Naive thymus-derived CD4-positive, alpha-beta T cell (primary cell): ENCODE measurements at regions not wholly inside any gene's neighbourhood (a gene's known extent, or its start where the extent isn't known, plus 50 kb on each side); places are given as distances from the start of the nearest gene placed in this dataset.

ENCODE experiments used
- ATAC-seq: fragments of 150-1000 bp; cut with Tn5 transposase; 2 replicates; pipeline ENCODE4 v1.10.0; 2021; ENCODE audit warnings: mild to moderate bottlenecking, moderate library complexity
- CTCF ChIA-PET: fragments of 350-600 bp; sonication (Branson Sonifier 250); formaldehyde crosslinking; loops from one replicate; lab custom pipeline; 2021; ENCODE audit warnings: antibody characterized with exemption; lab: Charles Lee
- POLR2A ChIA-PET: fragments of 350-600 bp; sonication (Branson Sonifier 250); formaldehyde crosslinking; loops from one replicate; lab custom pipeline; 2021; ENCODE audit warnings: antibody characterized with exemption, inconsistent platforms; lab: Charles Lee
- DNase-seq, 9 donors: peaks; one replicate each; pipeline versions ENCODE4 v3.0.0 to v3.0.0-alpha.2; 2020 to 2022; ENCODE audit warnings: mixed read lengths in 1 of 9
- H3K27ac ChIP-seq: one replicate; pipeline ENCODE4 v1.7.0; 2013; ENCODE audit warnings: mild to moderate bottlenecking, low read depth, low read length, moderate library complexity
- H3K27me3 ChIP-seq, 2 donors: one replicate each; pipeline ENCODE4 v1.7.0; 2013; ENCODE audit warnings: low read length in 2 of 2, mild to moderate bottlenecking in 2 of 2, moderate library complexity in 2 of 2; ENCODE audit not compliant: control insufficient read depth in 2 of 2, insufficient read depth in 2 of 2
- H3K36me3 ChIP-seq, 3 experiments: 1 replicate in 2 of 3; 2 replicates in 1 of 3; pipeline ENCODE4 v1.7.0; 2013; ENCODE audit warnings: low read length in 3 of 3, mild to moderate bottlenecking in 3 of 3, moderate library complexity in 1 of 3; ENCODE audit not compliant: insufficient read depth in 3 of 3, control insufficient read depth in 2 of 3
- H3K4me1 ChIP-seq, 2 donors: one replicate each; pipeline ENCODE4 v1.7.0; 2013; ENCODE audit warnings: low read length in 2 of 2, mild to moderate bottlenecking in 2 of 2, moderate library complexity in 1 of 2; ENCODE audit not compliant: control insufficient read depth in 2 of 2, insufficient read depth in 2 of 2
- H3K4me3 ChIP-seq: 2 replicates; pipeline ENCODE4 v1.7.0; 2013; ENCODE audit warnings: mild to moderate bottlenecking, low read length
- H3K9me3 ChIP-seq, 3 experiments: 1 replicate in 2 of 3; 2 replicates in 1 of 3; pipeline ENCODE4 v1.7.0; 2013; ENCODE audit warnings: low read length in 3 of 3; ENCODE audit not compliant: control insufficient read depth in 2 of 3
- H3K27ac Mint-ChIP-seq, 9 donors: one replicate each; pipeline ENCODE4 v1.8.0; 2020 to 2022; ENCODE audit warnings: mixed read lengths in 9 of 9, mild to moderate bottlenecking in 8 of 9, moderate library complexity in 5 of 9, inconsistent platforms in 2 of 9
- H3K27me3 Mint-ChIP-seq, 5 donors: one replicate each; pipeline ENCODE4 v1.8.0; 2021 to 2022; ENCODE audit warnings: mixed read lengths in 5 of 5, mild to moderate bottlenecking in 1 of 5
- H3K36me3 Mint-ChIP-seq, 5 donors: one replicate each; pipeline ENCODE4 v1.8.0; 2020 to 2022; ENCODE audit warnings: mixed read lengths in 5 of 5, mild to moderate bottlenecking in 3 of 5, inconsistent platforms in 1 of 5
- H3K4me1 Mint-ChIP-seq, 7 donors: one replicate each; pipeline ENCODE4 v1.8.0; 2020 to 2022; ENCODE audit warnings: mixed read lengths in 7 of 7, mild to moderate bottlenecking in 3 of 7, inconsistent platforms in 1 of 7
- H3K4me3 Mint-ChIP-seq, 10 donors: one replicate each; pipeline ENCODE4 v1.8.0; 2020 to 2022; ENCODE audit warnings: mild to moderate bottlenecking in 10 of 10, mixed read lengths in 10 of 10, moderate library complexity in 6 of 10, inconsistent platforms in 2 of 10
- H3K9me3 Mint-ChIP-seq, 11 donors: one replicate each; pipeline ENCODE4 v1.8.0; 2020 to 2022; ENCODE audit warnings: mixed read lengths in 11 of 11, mild to moderate bottlenecking in 4 of 11, inconsistent platforms in 1 of 11, moderate library complexity in 1 of 11
- intact Hi-C, 2 donors: fragments of 100-400 bp; cut with micrococcal nuclease; formaldehyde crosslinking; loops; one replicate each; pipeline ENCODE4 v1.15.1; 2023

GRCh38 chr9:129237164-129237611, 59.1 kb upstream of the IER5L start:
- peak in 8 of 9 donors; percentile 12 to 61 (median 38) for DNase-seq
- Mint-ChIP-seq H3K4me3 (peak overlapping the region; percentile 87 to 97 (median 92)), H3K4me1 (peaks cover 38 to 77% (median 71%) of the 10 kb centered on the region in 7 donors), H3K9me3 (peaks cover 0 to 12% (median 7%) of the 10 kb centered on the region in 11 donors), H3K27ac (peak overlapping the region; percentile 85 to 98 (median 95)), H3K36me3 (peaks cover 0 to 11% (median 8%) of the 10 kb centered on the region in 5 donors), H3K27me3 (no peaks in the 10 kb centered on the region)
- Histone ChIP-seq H3K27ac (peak overlapping the region; percentile 77), H3K4me3 (peak overlapping the region; percentile 66), H3K4me1 (peaks cover 35 to 36% of the 10 kb centered on the region in 2 donors), H3K9me3 (peaks cover 0 to 7% (median 7%) of the 10 kb centered on the region in 3 experiments), H3K27me3 (no peaks in the 10 kb centered on the region), H3K36me3 (no peaks in the 10 kb centered on the region)
- POLR2A ChIA-PET: interaction anchor here (0.8 to 7.3 kb wide), 15 partner anchors 10 to 146 kb away, joined by 3 to 119 read pairs (median 6); partner anchors contain the start of gene IER5L
- CTCF ChIA-PET: interaction anchor here (0.9 to 2.1 kb wide), 4 partner anchors 10 to 63 kb away, joined by 3 to 4 read pairs (median 4); no protein-coding TSS in a partner anchor
- ATAC-seq: peak; percentile 45
- intact Hi-C loops: loop anchor here (1.0 to 5.0 kb wide), 4 partner anchors 21 to 62 kb away; no protein-coding TSS in a partner anchor

- Histone ChIP-seq H3K4me3 (peak overlapping the region; percentile 66), H3K36me3 (no peaks in the 10 kb centered on the region), H3K27ac (peak overlapping the region; percentile 77), H3K9me3 (peaks cover 0 to 7% (median 7%) of the 10 kb centered on the region in 3 experiments), H3K4me1 (peaks cover 35 to 36% of the 10 kb centered on the region in 2 donors), H3K27me3 (no peaks in the 10 kb centered on the region)
- Mint-ChIP-seq H3K36me3 (peaks cover 0 to 11% (median 8%) of the 10 kb centered on the region in 5 donors), H3K27me3 (no peaks in the 10 kb centered on the region), H3K27ac (peak overlapping the region; percentile 85 to 98 (median 95)), H3K4me1 (peaks cover 38 to 77% (median 68%) of the 10 kb centered on the region in 7 donors), H3K4me3 (peak overlapping the region; percentile 87 to 97 (median 92)), H3K9me3 (peaks cover 0 to 12% (median 7%) of the 10 kb centered on the region in 11 donors)
- CTCF ChIA-PET: interaction anchor here (0.9 to 1.5 kb wide), 4 partner anchors 9 to 94 kb away, joined by 3 to 7 read pairs (median 4); no protein-coding TSS in a partner anchor
- peak; percentile 41 for ATAC-seq
- intact Hi-C loops: loop anchor here (1.0 to 5.0 kb wide), 10 partner anchors 10 to 177 kb away; no protein-coding TSS in a partner anchor
- POLR2A ChIA-PET: interaction anchor here (0.8 to 7.3 kb wide), 29 partner anchors 10 to 389 kb away, joined by 3 to 119 read pairs (median 6); partner anchors contain the start of genes DOLPP1, IER5L and NTMT1
- DNase-seq: peak in 6 of 9 donors; percentile 11 to 37 (median 27)
These were observed 58.5 kb upstream of the IER5L start for GRCh38 chr9:129236441-129237145.

GRCh38 chr9:129235931-129236331, 57.9 kb upstream of the IER5L start:
- H3K27me3 Mint-ChIP-seq: no peaks in the 10 kb centered on the region
- H3K36me3 Mint-ChIP-seq: peaks cover 0 to 11% (median 8%) of the 10 kb centered on the region in 5 donors
- peak overlapping the region; percentile 77 for H3K27ac ChIP-seq
- POLR2A ChIA-PET: interaction anchor here (0.7 to 7.3 kb wide), 27 partner anchors 10 to 390 kb away, joined by 3 to 119 read pairs (median 6); partner anchors contain the start of genes DOLPP1, IER5L and NTMT1
- H3K27ac Mint-ChIP-seq: peak overlapping the region; percentile 85 to 98 (median 95)
- ATAC-seq: peak; percentile 88
- peaks cover 35 to 36% of the 10 kb centered on the region in 2 donors for H3K4me1 ChIP-seq
- no peaks in the 10 kb centered on the region for H3K27me3 ChIP-seq
- CTCF ChIA-PET: interaction anchor here (0.8 to 1.5 kb wide), 4 partner anchors 15 to 93 kb away, joined by 3 to 7 read pairs (median 4); no protein-coding TSS in a partner anchor
- intact Hi-C loops: loop anchor here (1.0 to 5.0 kb wide), 10 partner anchors 10 to 177 kb away; no protein-coding TSS in a partner anchor
- peaks cover 0 to 7% (median 7%) of the 10 kb centered on the region in 3 experiments for H3K9me3 ChIP-seq
- H3K4me1 Mint-ChIP-seq: peaks cover 35 to 72% (median 61%) of the 10 kb centered on the region in 7 donors
- DNase-seq: peak; percentile 25 to 89 (median 81)
- peak overlapping the region; percentile 66 for H3K4me3 ChIP-seq
- H3K36me3 ChIP-seq: no peaks in the 10 kb centered on the region
- peaks cover 0 to 12% (median 7%) of the 10 kb centered on the region in 11 donors for H3K9me3 Mint-ChIP-seq
- peak overlapping the region; percentile 87 to 97 (median 92) for H3K4me3 Mint-ChIP-seq

GRCh38 chr9:129235041-129235930, 57.2 kb upstream of the IER5L start:
- no peaks in the 10 kb centered on the region for H3K27me3 Mint-ChIP-seq
- peaks cover 0 to 11% (median 3%) of the 10 kb centered on the region in 5 donors for H3K36me3 Mint-ChIP-seq
- Histone ChIP-seq H3K4me3 (peak overlapping the region; percentile 66), H3K27me3 (no peaks in the 10 kb centered on the region), H3K27ac (peak overlapping the region; percentile 77), H3K9me3 (peaks cover 0 to 7% (median 7%) of the 10 kb centered on the region in 3 experiments), H3K4me1 (peaks cover 35 to 36% of the 10 kb centered on the region in 2 donors), H3K36me3 (no peaks in the 10 kb centered on the region)
- CTCF ChIA-PET: interaction anchor here (0.8 to 1.5 kb wide), 4 partner anchors 14 to 92 kb away, joined by 3 to 7 read pairs (median 4); no protein-coding TSS in a partner anchor
- intact Hi-C loops: loop anchor here in 1 of 2 donors (5.0 kb wide), 1 partner anchor 37 kb away; no protein-coding TSS in a partner anchor
- POLR2A ChIA-PET: interaction anchor here (0.7 to 7.3 kb wide), 26 partner anchors 9 to 391 kb away, joined by 3 to 119 read pairs (median 6); partner anchors contain the start of genes DOLPP1, IER5L and NTMT1
- peaks cover 31 to 66% (median 56%) of the 10 kb centered on the region in 7 donors for H3K4me1 Mint-ChIP-seq
- H3K27ac Mint-ChIP-seq: peak overlapping the region; percentile 85 to 98 (median 95)
- ATAC-seq: no peak
- H3K9me3 Mint-ChIP-seq: peaks cover 0 to 12% (median 7%) of the 10 kb centered on the region in 11 donors
- peak overlapping the region; percentile 87 to 97 (median 92) for H3K4me3 Mint-ChIP-seq
- no peak for DNase-seq

DNA sequence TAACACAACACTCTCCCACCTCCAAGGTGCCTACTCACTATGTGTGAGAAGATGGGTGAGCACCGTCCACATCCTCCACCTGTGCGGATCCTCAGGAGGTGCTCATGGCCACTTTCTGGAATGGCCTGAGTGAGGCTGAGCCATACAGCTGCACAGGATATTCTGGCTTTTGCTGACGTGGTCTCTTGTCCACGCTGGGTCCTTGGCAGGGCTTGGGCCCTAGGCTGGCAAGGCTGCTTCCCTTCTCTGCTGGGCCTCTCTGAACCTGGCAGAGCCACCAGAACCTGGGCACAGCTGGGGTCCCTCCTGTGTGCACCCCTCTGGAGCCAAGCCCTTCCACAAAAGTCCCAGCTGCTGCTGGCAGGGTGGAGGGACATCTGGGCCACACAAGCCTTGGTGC, 56.4 kb upstream of the IER5L start:
- H3K4me3 Mint-ChIP-seq: peak overlapping the region in 2 of 10 donors; percentile 23 to 54
- CTCF ChIA-PET: no interaction called here
- H3K4me1 Mint-ChIP-seq: peaks cover 28 to 63% (median 56%) of the 10 kb centered on the region in 7 donors
- no peaks in the 10 kb centered on the region for H3K27me3 Mint-ChIP-seq
- Histone ChIP-seq H3K27me3 (no peaks in the 10 kb centered on the region), H3K4me3 (no peak overlapping the region), H3K27ac (no peak overlapping the region), H3K4me1 (peaks cover 35 to 36% of the 10 kb centered on the region in 2 donors), H3K9me3 (peaks cover 0 to 7% (median 7%) of the 10 kb centered on the region in 3 experiments), H3K36me3 (no peaks in the 10 kb centered on the region)
- no peak for ATAC-seq
- peaks cover 0 to 11% (median 3%) of the 10 kb centered on the region in 5 donors for H3K36me3 Mint-ChIP-seq
- peaks cover 0 to 12% (median 7%) of the 10 kb centered on the region in 11 donors for H3K9me3 Mint-ChIP-seq
- DNase-seq: no peak
- POLR2A ChIA-PET: interaction anchor here (1.0 to 7.3 kb wide), 3 partner anchors 27 to 59 kb away, joined by 3 to 119 read pairs (median 58); partner anchors contain the start of gene IER5L
- H3K27ac Mint-ChIP-seq: peak overlapping the region in 7 of 9 donors; percentile 14 to 95 (median 86)
- intact Hi-C loops: no loop called here
